Endothelial cell of umbilical vein (primary cell): ENCODE measurements at regions not wholly inside any gene's neighbourhood (a gene's known extent, or its start where the extent isn't known, plus 50 kb on each side); places are given as distances from the start of the nearest gene placed in this dataset.

ENCODE experiments used
- BruUV-seq: library from RNA; stranded (reverse); fragments of 400-500 nt; replicated peaks from 2 replicates; lab custom pipeline; 2021; lab: Mats Ljungman, UMichigan
- CTCF ChIA-PET: fragments of 300-600, 350-600 bp; sonication (Branson Sonifier 250); formaldehyde crosslinking; loops from one replicate; lab custom pipeline; 2021; ENCODE audit warnings: antibody characterized with exemption, inconsistent platforms; lab: Charles Lee
- POLR2A ChIA-PET: fragments of 300-600, 350-600 bp; sonication (Branson Sonifier 250); formaldehyde crosslinking; loops from one replicate; lab custom pipeline; 2021; ENCODE audit warnings: antibody characterized with exemption, inconsistent platforms; lab: Charles Lee
- DNase-seq: peaks from one replicate; pipeline ENCODE4 v3.0.0-alpha.2; 2011; ENCODE audit warnings: low read depth, low spot score
- FAIRE-seq: peaks from 2 replicates; lab custom pipeline; 2011; peaks lifted over from hg19 to GRCh38; lab: Jason Lieb, UNC
- H2AFZ ChIP-seq: 2 replicates; pipeline ENCODE4 v1.6.0; 2012; ENCODE audit warnings: low read depth, low read length, control low read depth, inconsistent platforms
- H3K27ac ChIP-seq: 2 replicates; pipeline ENCODE4 v1.5.1; 2011; ENCODE audit warnings: low read depth, mild to moderate bottlenecking, control low read depth, low read length, moderate library complexity; ENCODE audit not compliant: insufficient read depth
- H3K27me3 ChIP-seq, 2 experiments: 2 replicates each; pipeline versions ENCODE4 v1.6.0 to v1.6.1; 2011; ENCODE audit warnings: low read length in 2 of 2, mixed read lengths in 1 of 2; ENCODE audit not compliant: control insufficient read depth in 2 of 2, insufficient read depth in 2 of 2
- H3K36me3 ChIP-seq, 2 experiments: 2 replicates in 1 of 2; 3 replicates in 1 of 2; pipeline ENCODE4 v1.5.1; 2011; ENCODE audit warnings: low read length in 2 of 2, mild to moderate bottlenecking in 1 of 2, moderate library complexity in 1 of 2; ENCODE audit not compliant: control insufficient read depth in 2 of 2, insufficient read depth in 2 of 2; ENCODE audit errors: extremely low read depth in 1 of 2
- H3K4me1 ChIP-seq: 3 replicates; pipeline ENCODE4 v1.5.1; 2011; ENCODE audit warnings: mild to moderate bottlenecking, low read length; ENCODE audit not compliant: control insufficient read depth, insufficient read depth; ENCODE audit errors: extremely low read depth
- H3K4me2 ChIP-seq: 2 replicates; pipeline ENCODE4 v1.6.1; 2011; ENCODE audit warnings: low read length, control low read depth, mixed read lengths; ENCODE audit not compliant: insufficient read depth
- H3K4me3 ChIP-seq, 3 experiments: fragments of 200-600 bp in 1 of 3; sonication (generic), shearing (Covaris generic) in 1 of 3; replicated peaks in 1 of 3; 2 replicates each; pipeline ENCODE4 v1.5.1; 2011 to 2016; ENCODE audit warnings: control low read depth in 3 of 3, low read length in 3 of 3, mild to moderate bottlenecking in 2 of 3, inconsistent platforms in 1 of 3, low read depth in 1 of 3, moderate library complexity in 1 of 3; ENCODE audit not compliant: insufficient read depth in 1 of 3
- H3K79me2 ChIP-seq: 2 replicates; pipeline ENCODE4 v1.6.0; 2012; ENCODE audit warnings: low read length, inconsistent platforms; ENCODE audit not compliant: control insufficient read depth, insufficient read depth
- H3K9ac ChIP-seq: replicated peaks from 2 replicates; pipeline ENCODE3; 2011; ENCODE audit warnings: low read length, control low read depth; ENCODE audit not compliant: insufficient read depth; ENCODE audit errors: extremely low read depth
- H3K9me1 ChIP-seq: replicated peaks from 3 replicates; pipeline ENCODE4 v1.6.0; 2011; ENCODE audit warnings: mild to moderate bottlenecking, low read length; ENCODE audit not compliant: control insufficient read depth, insufficient read depth; ENCODE audit errors: extremely low read depth
- H3K9me3 ChIP-seq: replicated peaks from 2 replicates; pipeline ENCODE4 v1.5.1; 2012; ENCODE audit warnings: low read length, inconsistent platforms; ENCODE audit not compliant: control insufficient read depth, insufficient read depth
- H4K20me1 ChIP-seq: replicated peaks from 2 replicates; pipeline ENCODE3; 2011; ENCODE audit warnings: mild to moderate bottlenecking, low read length; ENCODE audit not compliant: control insufficient read depth, insufficient read depth; ENCODE audit errors: extremely low read depth
- CTCF ChIP-seq, 2 donors: IDR thresholded peaks; 1 replicate in 1 of 2; 2 replicates in 1 of 2; pipeline ENCODE4 v1.5.1; 2011; ENCODE audit warnings: low read length in 2 of 2, mild to moderate bottlenecking in 2 of 2, moderate library complexity in 2 of 2, control low read depth in 1 of 2, inconsistent platforms in 1 of 2, low read depth in 1 of 2; ENCODE audit not compliant: insufficient read depth in 1 of 2; ENCODE audit errors: extremely low read depth in 1 of 2
- EZH2 ChIP-seq: IDR thresholded peaks from 2 replicates; pipeline ENCODE4 v1.6.1; 2012; ENCODE audit warnings: borderline replicate concordance, low read depth, mild to moderate bottlenecking, moderate library complexity, low read length, inconsistent platforms; ENCODE audit not compliant: severe bottlenecking
- FOS ChIP-seq: IDR thresholded peaks from 2 replicates; pipeline ENCODE4 v1.6.1; 2011; ENCODE audit warnings: mild to moderate bottlenecking, low read length, moderate library complexity, borderline replicate concordance; ENCODE audit not compliant: insufficient read depth
- GATA2 ChIP-seq: IDR thresholded peaks from 2 replicates; pipeline ENCODE4 v1.7.0; 2011; ENCODE audit warnings: low read depth, mild to moderate bottlenecking, moderate library complexity, mixed read lengths, low read length; ENCODE audit not compliant: insufficient read length, insufficient read depth
- JUN ChIP-seq: IDR thresholded peaks from 2 replicates; pipeline ENCODE4 v1.6.1; 2011; ENCODE audit warnings: borderline replicate concordance, low read depth; ENCODE audit not compliant: insufficient read length, insufficient read depth
- MAX ChIP-seq: IDR thresholded peaks from 2 replicates; pipeline ENCODE4 v1.6.1; 2011; ENCODE audit not compliant: insufficient read depth, insufficient read length
- MYC ChIP-seq: IDR thresholded peaks from one replicate; pipeline ENCODE4 v1.6.1; 2011; ENCODE audit warnings: mild to moderate bottlenecking, low read depth, low read length
- POLR2A ChIP-seq: IDR thresholded peaks from 2 replicates; pipeline ENCODE4 v1.6.1; 2012; ENCODE audit warnings: low read depth, mild to moderate bottlenecking, control low read depth, low read length
- POLR2AphosphoS5 ChIP-seq: IDR thresholded peaks from 2 replicates; pipeline ENCODE4 v1.6.1; 2012; ENCODE audit warnings: low read depth, mild to moderate bottlenecking, control low read depth, low read length, moderate library complexity; ENCODE audit not compliant: insufficient read depth
- dilution Hi-C: fragments of 300-500 bp; cut with MboI; formaldehyde crosslinking; loops from one replicate; pipeline ENCODE4 v1.15.0; 2019; ENCODE audit warnings: low sequenced_read_pairs; ENCODE audit not compliant: extremely low pct_ligation_motif_present
- intact Hi-C: fragments of 100-400 bp; cut with micrococcal nuclease; formaldehyde crosslinking; loops from one replicate; pipeline ENCODE4 v1.10.0; 2022

GRCh38 chr2:15705839-15706386 is 114.2 kb downstream of the DDX1 start:
- H3K79me2 ChIP-seq, result no peaks in the 10 kb centered on the region
- no peaks in the 10 kb centered on the region for H3K9me3 ChIP-seq
- peaks cover 46% of the 10 kb centered on the region for H3K4me1 ChIP-seq
- dilution Hi-C loops (no loop called here), intact Hi-C loops (no loop called here)
- no peak overlapping the region for H2AFZ ChIP-seq
- no peak overlapping the region for H3K4me2 ChIP-seq
- BruUV-seq, result no TSS peak
- H3K9ac ChIP-seq, result no peak overlapping the region
- H4K20me1 ChIP-seq, result no peaks in the 10 kb centered on the region
- no peak for TF ChIP-seq FOS
- TF ChIP-seq MAX, result no peak
- TF ChIP-seq GATA2, result no peak
- TF ChIP-seq EZH2, result no peak
- TF ChIP-seq POLR2A, result no peak
- no peak for TF ChIP-seq MYC
- no peak for TF ChIP-seq CTCF (IDR thresholded peaks at IDR 0.05; ENCODE audit: extremely low read depth in 1 of 2, insufficient read depth in 1 of 2, low read depth in 1 of 2, low read length in 2 of 2)
- no peak for TF ChIP-seq JUN
- no peak for TF ChIP-seq POLR2AphosphoS5
- FAIRE-seq, result no peak
- CTCF ChIA-PET, result no interaction called here
- H3K27ac ChIP-seq, result no peak overlapping the region
- no peaks in the 10 kb centered on the region for H3K36me3 ChIP-seq
- no peaks in the 10 kb centered on the region for H3K9me1 ChIP-seq
- no peaks in the 10 kb centered on the region for H3K27me3 ChIP-seq
- no peak overlapping the region for H3K4me3 ChIP-seq
- POLR2A ChIA-PET, result no interaction called here
- DNase-seq, result no peak
